ENCODE measurements at regions not wholly inside any gene's neighbourhood (a gene's known extent, or its start where the extent isn't known, plus 50 kb on each side); places are given as distances from the start of the nearest gene placed in this dataset.

GRCh38 chr4:58247792-58248191 is 1137.6 kb upstream of the IGFBP7 start:
- no peak for TF ChIP-seq CTCF (conservative IDR thresholded peaks at IDR 0.05; ENCODE audit: control insufficient read depth, insufficient read depth, low read depth, low read length)
- DNase-seq (ENCODE audit: low read depth), result no peak
- H3K4me3 ChIP-seq (ENCODE audit: control insufficient read depth, low read depth, low read length), result no peak overlapping the region

- DNase-seq (ENCODE audit: low read depth), result no peak
- no peak for TF ChIP-seq CTCF (conservative IDR thresholded peaks at IDR 0.05; ENCODE audit: control insufficient read depth, insufficient read depth, low read depth, low read length)
- H3K4me3 ChIP-seq (ENCODE audit: control insufficient read depth, low read depth, low read length), result no peak overlapping the region
Measured at GRCh38 chr4:58225460-58225859, 1115.3 kb upstream of the IGFBP7 start.

GRCh38 chr4:58219179-58219578 is 1109.0 kb upstream of the IGFBP7 start:
- DNase-seq (ENCODE audit: low read depth), result no peak
- TF ChIP-seq CTCF (conservative IDR thresholded peaks at IDR 0.05; ENCODE audit: control insufficient read depth, insufficient read depth, low read depth, low read length), result no peak

GRCh38 chr4:58216461-58216860 is 1106.3 kb upstream of the IGFBP7 start:
- TF ChIP-seq CTCF (conservative IDR thresholded peaks at IDR 0.05; ENCODE audit: control insufficient read depth, insufficient read depth, low read depth, low read length), result no peak
- no peak for DNase-seq (ENCODE audit: low read depth)
- H3K4me3 ChIP-seq (ENCODE audit: control insufficient read depth, low read depth, low read length), result no peak overlapping the region

More at GRCh38 chr4:58219179-58219578, 1109.0 kb upstream of the IGFBP7 start:
- no peak overlapping the region for H3K4me3 ChIP-seq (ENCODE audit: control insufficient read depth, low read depth, low read length)

GRCh38 chr4:58214376-58214775 is 1104.2 kb upstream of the IGFBP7 start:
- DNase-seq (ENCODE audit: low read depth), result no peak
- TF ChIP-seq CTCF (conservative IDR thresholded peaks at IDR 0.05; ENCODE audit: control insufficient read depth, insufficient read depth, low read depth, low read length), result no peak
- no peak overlapping the region for H3K4me3 ChIP-seq (ENCODE audit: control insufficient read depth, low read depth, low read length)

GRCh38 chr4:58209551-58209950 is 1099.4 kb upstream of the IGFBP7 start:
- no peak for DNase-seq (ENCODE audit: low read depth)
- TF ChIP-seq CTCF (conservative IDR thresholded peaks at IDR 0.05; ENCODE audit: control insufficient read depth, insufficient read depth, low read depth, low read length), result no peak
- no peak overlapping the region for H3K4me3 ChIP-seq (ENCODE audit: control insufficient read depth, low read depth, low read length)

GRCh38 chr4:58209001-58209400 is 1098.8 kb upstream of the IGFBP7 start:
- no peak for DNase-seq (ENCODE audit: low read depth)
- no peak for TF ChIP-seq CTCF (conservative IDR thresholded peaks at IDR 0.05; ENCODE audit: control insufficient read depth, insufficient read depth, low read depth, low read length)
- H3K4me3 ChIP-seq (ENCODE audit: control insufficient read depth, low read depth, low read length), result no peak overlapping the region
